ENCODE measurements at regions not wholly inside any gene's neighbourhood (a gene's known extent, or its start where the extent isn't known, plus 50 kb on each side); places are given as distances from the start of the nearest gene placed in this dataset.

DNA sequence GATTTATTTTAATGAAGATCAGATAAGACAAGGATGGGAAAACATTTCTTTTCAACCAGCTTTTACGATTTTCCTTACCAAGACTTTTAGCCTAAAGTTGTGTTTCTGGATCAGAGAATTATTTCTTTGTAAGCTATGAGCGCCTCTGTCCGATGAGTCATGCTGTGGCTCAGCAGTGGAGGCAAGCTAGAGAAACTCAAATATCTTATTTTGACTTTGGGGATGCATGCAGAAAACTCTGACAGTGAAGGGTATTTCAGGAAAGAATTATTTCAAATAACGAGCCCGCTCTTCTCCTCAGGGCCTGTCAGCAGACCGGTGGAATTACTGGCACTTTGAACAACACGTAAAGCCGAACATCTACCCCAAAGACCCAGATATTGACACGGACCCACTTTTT lies 77.9 kb upstream of the OR5AK2 start:
- no peak for TF ChIP-seq CTCF (conservative IDR thresholded peaks at IDR 0.05)
- TF ChIP-seq EZH2 (IDR thresholded peaks at IDR 0.05; ENCODE audit: low read depth), result no peak
